SH-SY5Y (cell line): ENCODE measurements at regions not wholly inside any gene's neighbourhood (a gene's known extent, or its start where the extent isn't known, plus 50 kb on each side); places are given as distances from the start of the nearest gene placed in this dataset.

ENCODE experiments used
- GATA2 ChIP-seq: IDR thresholded peaks from 2 replicates; pipeline ENCODE4 v1.6.1; 2011; ENCODE audit warnings: mild to moderate bottlenecking, low read depth, low read length
- GATA3 ChIP-seq: IDR thresholded peaks from 2 replicates; pipeline ENCODE4 v1.6.1; 2011; ENCODE audit warnings: low read depth, mild to moderate bottlenecking, low read length, moderate library complexity

DNA sequence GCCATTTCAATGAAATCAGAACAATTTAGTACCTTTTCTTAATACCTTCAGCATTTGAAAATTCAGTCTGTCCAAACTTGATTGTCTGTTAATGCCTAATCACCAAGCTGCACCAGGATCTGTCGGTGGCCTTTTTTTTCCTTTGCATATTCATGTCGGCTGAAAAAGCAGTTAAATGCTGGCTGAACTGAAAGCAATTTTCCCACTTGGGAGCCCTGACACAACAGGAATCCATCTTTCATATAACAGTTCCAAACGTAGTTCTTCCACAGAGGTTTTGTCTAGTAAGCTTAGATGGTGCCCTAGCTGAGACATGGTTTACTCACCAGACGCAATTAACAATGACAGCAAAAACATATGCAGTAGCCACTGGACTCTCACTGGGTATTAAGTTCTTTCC is 83.6 kb upstream of the CHCHD3 start:
- TF ChIP-seq GATA3 (no peak), GATA2 (no peak)
